ENCODE measurements at regions not wholly inside any gene's neighbourhood (a gene's known extent, or its start where the extent isn't known, plus 50 kb on each side); places are given as distances from the start of the nearest gene placed in this dataset.

DNA sequence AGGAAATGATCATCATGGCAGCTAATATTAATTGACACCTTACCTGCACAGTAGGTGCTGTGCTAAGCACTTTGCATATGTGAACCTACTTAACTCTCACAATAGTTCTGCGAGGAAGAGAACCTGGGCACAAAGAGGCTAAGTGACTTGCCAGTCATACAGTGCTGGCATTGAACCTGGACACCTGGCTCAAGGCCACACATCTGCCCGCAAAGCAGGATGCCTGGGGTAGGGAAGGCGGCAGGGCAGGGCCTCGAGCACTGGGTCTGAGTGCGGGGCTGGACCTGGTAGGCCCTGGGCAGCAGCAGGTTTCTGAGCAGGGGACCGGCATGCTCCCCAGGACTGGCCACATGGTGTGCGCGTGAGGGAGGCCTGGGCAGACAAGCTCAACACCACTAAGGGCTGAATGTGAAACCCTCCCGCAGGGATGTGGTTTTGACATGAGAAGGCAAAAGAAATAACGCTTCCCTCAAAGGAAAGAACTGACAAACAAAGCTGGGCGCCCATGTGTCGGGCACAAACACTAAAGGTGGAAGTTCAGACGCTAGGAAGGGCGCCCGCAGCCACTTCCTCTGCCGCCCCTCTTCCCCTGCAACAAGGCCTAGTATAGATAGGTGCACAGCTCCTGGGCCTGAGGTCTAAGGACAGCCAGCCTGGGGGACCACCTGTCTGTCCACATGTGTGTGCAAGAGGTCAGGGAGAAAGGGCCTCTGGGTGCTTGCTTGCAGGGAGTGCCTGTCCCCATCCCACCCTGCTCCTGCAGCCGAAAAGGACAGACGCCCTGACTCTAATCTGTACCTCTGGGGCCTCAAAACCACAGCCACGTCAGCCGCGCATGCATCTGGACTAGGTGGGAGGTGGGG lies 92.5 kb downstream of the ZFP36L2 start:
- no peak overlapping the region for H3K4me3 ChIP-seq
- TF ChIP-seq, protein P1, sequence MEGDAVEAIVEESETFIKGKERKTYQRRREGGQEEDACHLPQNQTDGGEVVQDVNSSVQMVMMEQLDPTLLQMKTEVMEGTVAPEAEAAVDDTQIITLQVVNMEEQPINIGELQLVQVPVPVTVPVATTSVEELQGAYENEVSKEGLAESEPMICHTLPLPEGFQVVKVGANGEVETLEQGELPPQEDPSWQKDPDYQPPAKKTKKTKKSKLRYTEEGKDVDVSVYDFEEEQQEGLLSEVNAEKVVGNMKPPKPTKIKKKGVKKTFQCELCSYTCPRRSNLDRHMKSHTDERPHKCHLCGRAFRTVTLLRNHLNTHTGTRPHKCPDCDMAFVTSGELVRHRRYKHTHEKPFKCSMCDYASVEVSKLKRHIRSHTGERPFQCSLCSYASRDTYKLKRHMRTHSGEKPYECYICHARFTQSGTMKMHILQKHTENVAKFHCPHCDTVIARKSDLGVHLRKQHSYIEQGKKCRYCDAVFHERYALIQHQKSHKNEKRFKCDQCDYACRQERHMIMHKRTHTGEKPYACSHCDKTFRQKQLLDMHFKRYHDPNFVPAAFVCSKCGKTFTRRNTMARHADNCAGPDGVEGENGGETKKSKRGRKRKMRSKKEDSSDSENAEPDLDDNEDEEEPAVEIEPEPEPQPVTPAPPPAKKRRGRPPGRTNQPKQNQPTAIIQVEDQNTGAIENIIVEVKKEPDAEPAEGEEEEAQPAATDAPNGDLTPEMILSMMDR (IDR thresholded peaks at IDR 0.05): no peak
- peaks cover 58% of the 10 kb centered on the region for H3K4me1 ChIP-seq (ENCODE audit: low read depth)
- DNase-seq: peak; percentile 58 to 88 (median 72)
- no peaks in the 10 kb centered on the region for H3K36me3 ChIP-seq (ENCODE audit: low read depth)
- H3K9me3 ChIP-seq: no peaks in the 10 kb centered on the region
- intact Hi-C loops (cut with DNase I, micrococcal nuclease): no loop called here
- peak; percentile 5 for ATAC-seq

DNA sequence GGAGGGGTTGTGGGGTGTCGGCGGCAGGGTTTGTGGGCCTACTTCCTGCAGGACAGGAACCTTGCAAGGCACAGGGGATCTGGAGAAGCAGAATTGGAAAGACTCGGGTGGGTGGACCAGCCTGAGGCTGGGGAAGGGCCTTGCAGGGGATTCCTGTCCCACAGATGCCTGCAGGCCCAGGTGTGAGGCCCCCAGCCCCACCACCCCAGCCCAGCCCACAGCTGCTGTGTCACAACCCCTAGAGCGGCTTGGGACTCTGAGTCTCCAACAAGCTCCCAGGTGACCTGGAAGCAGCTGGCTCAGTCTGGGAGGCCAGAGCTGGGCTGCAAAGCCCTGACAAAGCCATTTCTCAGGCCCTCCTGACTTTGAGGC lies 93.1 kb downstream of the ZFP36L2 start:
- intact Hi-C loops (cut with DNase I, micrococcal nuclease): no loop called here
- H3K36me3 ChIP-seq (ENCODE audit: low read depth): no peaks in the 10 kb centered on the region
- H3K4me3 ChIP-seq: no peak overlapping the region
- no peaks in the 10 kb centered on the region for H3K9me3 ChIP-seq
- DNase-seq (no peak), ATAC-seq (no peak)
- TF ChIP-seq, protein P1 (IDR thresholded peaks at IDR 0.05): no peak
- H3K4me1 ChIP-seq (ENCODE audit: low read depth): peaks cover 58% of the 10 kb centered on the region

DNA sequence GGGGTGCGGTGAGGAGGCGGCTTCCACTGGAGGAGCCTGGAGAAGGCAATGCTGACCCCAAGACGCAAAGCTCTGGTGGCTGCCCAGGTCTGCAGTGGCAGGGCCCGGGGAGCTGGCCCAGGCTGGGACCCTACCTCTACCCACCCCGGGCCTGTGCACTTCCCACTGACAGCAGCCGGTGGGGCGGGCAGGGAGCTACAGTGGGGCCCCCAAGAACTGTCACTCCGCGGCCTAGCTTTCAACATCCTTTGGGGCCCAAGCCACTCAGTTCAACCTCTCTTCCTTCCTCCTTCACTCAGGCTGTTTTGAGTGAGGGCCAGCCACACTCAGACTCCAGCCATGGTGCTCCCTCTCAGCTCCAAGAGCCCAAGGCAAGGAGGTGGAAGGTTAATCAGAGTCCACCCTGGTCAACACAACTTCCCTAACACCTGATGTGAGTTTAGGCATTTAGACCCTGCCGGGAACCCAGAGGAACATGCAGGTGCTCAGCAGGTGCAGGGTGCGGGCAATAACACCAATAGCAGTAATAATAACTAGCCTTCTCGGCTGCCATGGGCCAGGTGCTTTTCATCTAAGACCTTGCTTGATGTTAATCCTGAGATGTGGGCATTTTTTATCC lies 93.6 kb downstream of the ZFP36L2 start:
- ATAC-seq (no peak), DNase-seq (peak in 2 of 3 donors; percentile 61 to 79)
- TF ChIP-seq, protein P1 (IDR thresholded peaks at IDR 0.05): no peak
- Histone ChIP-seq H3K4me3 (no peak overlapping the region), H3K36me3 (ENCODE audit: low read depth) (no peaks in the 10 kb centered on the region), H3K9me3 (no peaks in the 10 kb centered on the region), H3K4me1 (ENCODE audit: low read depth) (peaks cover 56% of the 10 kb centered on the region)
- intact Hi-C loops (cut with DNase I, micrococcal nuclease): no loop called here

DNA sequence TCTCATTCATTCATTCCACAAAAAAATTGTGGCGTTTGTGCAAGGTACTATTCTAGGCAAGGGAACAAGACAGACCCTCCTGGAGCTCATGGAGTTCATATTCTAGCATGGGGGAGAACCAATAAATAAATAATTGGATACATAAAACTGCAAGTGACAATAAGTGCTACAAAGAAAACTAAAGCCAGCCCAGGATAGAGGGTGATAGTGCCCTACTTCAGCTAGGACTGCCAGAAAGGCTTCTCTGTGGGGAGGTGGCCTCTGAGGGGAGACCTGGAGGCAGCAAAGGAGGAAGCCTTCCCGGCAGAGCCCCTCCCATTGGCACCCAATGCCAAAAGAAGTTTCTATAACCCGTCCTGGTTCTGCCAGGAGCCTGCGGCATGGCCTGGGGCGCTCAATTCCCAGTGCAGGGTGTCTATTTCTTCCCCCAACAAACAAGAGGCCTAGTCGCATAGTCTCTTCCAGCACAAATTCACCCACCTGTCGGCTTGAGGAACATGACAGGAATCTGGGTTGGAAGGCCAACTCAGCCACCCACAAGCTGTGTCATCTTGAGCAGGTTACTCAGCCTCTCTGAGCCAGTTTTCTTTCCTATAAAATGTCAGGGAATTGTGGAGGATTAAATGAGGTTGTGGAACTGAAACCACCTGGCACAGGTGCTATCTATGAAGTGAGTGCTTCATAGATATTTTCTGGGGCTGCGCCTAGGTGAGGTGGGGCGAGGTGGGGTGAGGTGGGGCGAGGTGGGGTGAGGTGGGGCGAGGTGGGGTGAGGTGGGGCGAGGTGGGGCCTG lies 94.3 kb downstream of the ZFP36L2 start:
- peaks cover 54% of the 10 kb centered on the region for H3K4me1 ChIP-seq (ENCODE audit: low read depth)
- no peak for DNase-seq
- intact Hi-C loops (cut with DNase I, micrococcal nuclease): loop anchor here in 1 of 2 donors (1.0 kb wide), 1 partner anchor 153 kb away; no protein-coding TSS in a partner anchor
- H3K4me3 ChIP-seq: no peak overlapping the region
- TF ChIP-seq, protein P1 (IDR thresholded peaks at IDR 0.05): no peak
- ATAC-seq: peak; percentile 8
- H3K36me3 ChIP-seq (ENCODE audit: low read depth): no peaks in the 10 kb centered on the region
- no peaks in the 10 kb centered on the region for H3K9me3 ChIP-seq

DNA sequence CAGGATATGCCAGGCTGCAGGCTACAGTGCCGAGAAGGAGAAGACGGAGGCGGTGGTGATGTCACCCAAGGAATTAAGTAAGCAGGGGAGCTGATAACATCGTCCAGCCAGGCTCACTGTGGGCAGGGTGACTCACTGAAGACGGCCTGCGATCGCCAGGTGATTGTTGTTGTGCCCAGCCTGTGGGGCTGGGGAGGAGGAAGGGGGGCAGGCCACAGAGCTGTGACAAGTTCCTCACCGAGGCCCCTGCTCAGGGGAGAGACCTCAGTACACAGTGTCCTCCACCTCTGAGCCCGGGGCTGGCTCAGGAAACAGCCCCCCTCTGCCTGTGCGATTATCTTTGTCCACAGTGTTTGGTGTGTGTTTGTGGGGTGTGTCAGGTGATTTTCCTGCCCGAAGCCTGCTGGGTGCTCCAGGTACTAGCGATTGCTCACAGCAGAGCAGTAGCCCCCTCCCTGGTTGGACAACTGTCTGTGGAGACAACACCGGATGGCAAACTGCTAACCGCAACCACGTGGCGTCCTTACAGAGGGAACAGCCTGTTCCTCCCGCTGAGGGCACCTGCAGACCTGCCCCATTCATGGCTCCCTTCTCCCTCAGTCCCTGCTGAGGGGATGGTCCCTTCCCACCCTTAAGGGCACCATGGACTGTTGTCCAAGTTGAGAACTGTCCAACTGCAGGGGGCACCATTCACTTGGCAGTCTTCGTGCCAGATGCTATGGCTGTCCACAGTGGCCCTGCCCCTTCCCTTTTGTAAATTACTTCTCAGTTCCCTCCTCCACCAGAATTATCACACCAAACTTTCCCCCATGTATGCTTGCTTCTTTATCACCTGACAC lies 95.1 kb downstream of the ZFP36L2 start:
- intact Hi-C loops (cut with DNase I, micrococcal nuclease): loop anchor here in 1 of 2 donors (1.0 kb wide), 1 partner anchor 152 kb away; no protein-coding TSS in a partner anchor

More for the DNA sequence above, 95.1 kb downstream of the ZFP36L2 start:
- H3K4me3 ChIP-seq: no peak overlapping the region
- ATAC-seq (peak; percentile 72), DNase-seq (peak; percentile 85 to 96 (median 91))
- TF ChIP-seq, protein P1 (IDR thresholded peaks at IDR 0.05): peak; percentile 27
- no peaks in the 10 kb centered on the region for H3K36me3 ChIP-seq (ENCODE audit: low read depth)
- H3K9me3 ChIP-seq: no peaks in the 10 kb centered on the region
- H3K4me1 ChIP-seq (ENCODE audit: low read depth): peaks cover 54% of the 10 kb centered on the region
